ENCODE measurements at regions not wholly inside any gene's neighbourhood (a gene's known extent, or its start where the extent isn't known, plus 50 kb on each side); places are given as distances from the start of the nearest gene placed in this dataset.

DNA sequence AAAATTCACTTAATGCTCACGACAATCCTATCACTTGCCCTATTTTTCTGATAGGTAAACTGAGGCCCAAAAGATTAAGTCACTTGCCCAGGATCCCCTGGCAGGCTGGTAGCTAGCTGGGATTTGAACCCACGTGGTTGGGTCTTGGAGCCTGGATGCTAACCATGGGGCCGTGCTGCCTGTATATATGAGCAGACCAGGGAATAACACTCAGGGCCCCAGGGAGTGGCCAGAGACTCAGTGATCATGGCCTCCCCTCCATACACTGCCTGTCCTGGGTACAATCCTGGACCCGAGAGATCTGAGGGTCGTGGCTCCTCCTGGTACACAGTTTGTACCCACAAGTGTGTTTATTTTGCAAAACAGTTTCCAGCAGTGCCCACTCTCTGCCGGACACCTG, 116.9 kb upstream of the PTPN1 start:
- TF ChIP-seq, protein P1, sequence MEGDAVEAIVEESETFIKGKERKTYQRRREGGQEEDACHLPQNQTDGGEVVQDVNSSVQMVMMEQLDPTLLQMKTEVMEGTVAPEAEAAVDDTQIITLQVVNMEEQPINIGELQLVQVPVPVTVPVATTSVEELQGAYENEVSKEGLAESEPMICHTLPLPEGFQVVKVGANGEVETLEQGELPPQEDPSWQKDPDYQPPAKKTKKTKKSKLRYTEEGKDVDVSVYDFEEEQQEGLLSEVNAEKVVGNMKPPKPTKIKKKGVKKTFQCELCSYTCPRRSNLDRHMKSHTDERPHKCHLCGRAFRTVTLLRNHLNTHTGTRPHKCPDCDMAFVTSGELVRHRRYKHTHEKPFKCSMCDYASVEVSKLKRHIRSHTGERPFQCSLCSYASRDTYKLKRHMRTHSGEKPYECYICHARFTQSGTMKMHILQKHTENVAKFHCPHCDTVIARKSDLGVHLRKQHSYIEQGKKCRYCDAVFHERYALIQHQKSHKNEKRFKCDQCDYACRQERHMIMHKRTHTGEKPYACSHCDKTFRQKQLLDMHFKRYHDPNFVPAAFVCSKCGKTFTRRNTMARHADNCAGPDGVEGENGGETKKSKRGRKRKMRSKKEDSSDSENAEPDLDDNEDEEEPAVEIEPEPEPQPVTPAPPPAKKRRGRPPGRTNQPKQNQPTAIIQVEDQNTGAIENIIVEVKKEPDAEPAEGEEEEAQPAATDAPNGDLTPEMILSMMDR (IDR thresholded peaks at IDR 0.05; ENCODE audit: borderline replicate concordance, insufficient read depth, low read depth, low read length) = no peak
- H3K4me3 ChIP-seq (ENCODE audit: low read depth, low read length) = no peak overlapping the region

GRCh38 chr20:50393990-50394561, 116.1 kb upstream of the PTPN1 start:
- no peak overlapping the region for H3K4me3 ChIP-seq (ENCODE audit: low read depth, low read length)
- TF ChIP-seq, protein P1 (IDR thresholded peaks at IDR 0.05; ENCODE audit: borderline replicate concordance, insufficient read depth, low read depth, low read length) = no peak

DNA sequence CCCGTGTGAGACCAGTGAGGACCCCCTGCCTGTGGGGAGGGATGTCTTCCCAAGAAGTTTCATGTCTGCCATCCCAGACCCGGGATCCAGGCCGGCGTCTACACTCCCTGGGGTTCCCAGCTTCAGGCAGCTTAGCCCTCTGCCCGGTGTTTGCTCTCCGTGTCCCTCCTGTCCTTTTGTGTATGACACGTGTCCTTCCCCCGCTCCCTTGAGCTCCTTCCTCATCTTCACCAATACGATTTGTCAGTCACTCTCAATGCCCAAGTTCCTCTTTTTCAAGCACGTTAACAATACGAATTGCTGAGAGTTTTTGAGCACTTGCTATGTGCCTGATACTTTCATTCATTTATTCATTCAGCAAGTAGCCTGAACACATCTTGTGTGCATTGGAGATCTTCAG, 115.6 kb upstream of the PTPN1 start:
- no peak overlapping the region for H3K4me3 ChIP-seq (ENCODE audit: low read depth, low read length)
- TF ChIP-seq, protein P1 (IDR thresholded peaks at IDR 0.05; ENCODE audit: borderline replicate concordance, insufficient read depth, low read depth, low read length) = no peak

- TF ChIP-seq, protein P1 (IDR thresholded peaks at IDR 0.05; ENCODE audit: borderline replicate concordance, insufficient read depth, low read depth, low read length) = no peak
- H3K4me3 ChIP-seq (ENCODE audit: low read depth, low read length) = no peak overlapping the region
Observed at GRCh38 chr20:50395251-50395729, 114.9 kb upstream of the PTPN1 start.

- no peak overlapping the region for H3K4me3 ChIP-seq (ENCODE audit: low read depth, low read length)
- TF ChIP-seq, protein P1 (IDR thresholded peaks at IDR 0.05; ENCODE audit: borderline replicate concordance, insufficient read depth, low read depth, low read length) = no peak
Observed at GRCh38 chr20:50395914-50396488, 114.2 kb upstream of the PTPN1 start.

DNA sequence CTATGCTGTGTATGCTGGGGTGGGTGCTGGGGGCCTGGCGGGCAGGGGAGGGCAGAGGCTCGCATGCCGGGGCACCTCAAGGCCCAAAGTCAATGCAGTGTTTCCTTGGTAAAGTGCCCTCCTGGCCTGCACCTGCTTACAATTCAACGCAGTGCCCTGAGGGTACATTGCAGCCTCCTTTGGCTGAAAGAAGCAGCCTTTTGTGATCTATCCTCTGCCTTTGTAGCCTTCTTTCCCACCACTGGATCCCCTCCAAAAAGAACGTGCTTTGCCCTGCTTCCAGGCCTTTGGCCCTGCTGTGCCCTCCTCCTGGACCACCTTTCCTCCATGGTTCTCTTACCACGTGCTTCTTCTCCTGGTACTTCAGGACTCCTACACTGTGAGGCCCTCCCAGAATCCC, 113.6 kb upstream of the PTPN1 start:
- TF ChIP-seq, protein P1 (IDR thresholded peaks at IDR 0.05; ENCODE audit: borderline replicate concordance, insufficient read depth, low read depth, low read length) = no peak
- no peak overlapping the region for H3K4me3 ChIP-seq (ENCODE audit: low read depth, low read length)

GRCh38 chr20:50397058-50397457, 113.1 kb upstream of the PTPN1 start:
- H3K4me3 ChIP-seq (ENCODE audit: low read depth, low read length) = no peak overlapping the region
- TF ChIP-seq, protein P1 (IDR thresholded peaks at IDR 0.05; ENCODE audit: borderline replicate concordance, insufficient read depth, low read depth, low read length) = no peak

Data from GM12875 (cell line).